DOHH2 (cell line): ENCODE measurements at regions not wholly inside any gene's neighbourhood (a gene's known extent, or its start where the extent isn't known, plus 50 kb on each side); places are given as distances from the start of the nearest gene placed in this dataset.

ENCODE experiments used
- CTCF ChIP-seq: fragments of 200-600 bp; sonication (generic); IDR thresholded peaks from one replicate; pipeline ENCODE4 v1.5.1; 2014; ENCODE audit warnings: antibody characterized with exemption, mild to moderate bottlenecking, low read depth, low read length; ENCODE audit not compliant: poor library complexity, severe bottlenecking
- EZH2phosphoT487 ChIP-seq: fragments of 200-600 bp; sonication (generic); IDR thresholded peaks from 2 replicates; pipeline ENCODE4 v1.6.1; 2017; ENCODE audit warnings: borderline replicate concordance, mild to moderate bottlenecking, antibody characterized with exemption, low read length, moderate library complexity, mixed read lengths

DNA sequence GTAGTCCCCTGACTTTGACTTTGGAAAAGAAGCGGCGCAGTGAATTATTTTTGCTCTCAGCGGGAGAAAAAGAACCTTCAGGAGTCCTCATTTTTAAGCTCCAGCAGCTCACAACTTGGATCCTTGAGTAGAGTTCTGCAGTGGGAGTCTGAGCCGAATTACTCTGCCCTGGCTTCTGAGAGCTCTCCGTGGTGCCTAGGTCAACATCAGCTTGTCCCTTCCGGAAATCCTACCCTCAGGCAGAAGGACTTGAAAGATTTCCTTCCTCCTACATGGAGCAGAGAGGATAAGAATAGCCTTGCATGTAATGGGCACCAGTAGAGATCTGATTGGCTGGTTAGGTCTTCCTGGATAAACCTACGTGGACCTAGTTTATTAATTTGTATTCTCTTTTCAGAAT, 549.7 kb upstream of the TENM3 start:
- TF ChIP-seq CTCF = no peak
- no peak for TF ChIP-seq EZH2phosphoT487
